ENCODE measurements at regions not wholly inside any gene's neighbourhood (a gene's known extent, or its start where the extent isn't known, plus 50 kb on each side); places are given as distances from the start of the nearest gene placed in this dataset.
"Not testable (repeated sequence)": the region's sequence is repeated elsewhere in the genome, so short reads cannot be mapped to it uniquely, and the experiment has no call there.

- no peak for DNase-seq
These were observed 1571.2 kb upstream of the RAG2 start for GRCh38 chr11:38169286-38169685.

- DNase-seq: no peak
These were observed 1565.5 kb upstream of the RAG2 start for GRCh38 chr11:38163526-38163925.

GRCh38 chr11:38160433-38160832 is 1562.4 kb upstream of the RAG2 start:
- no peak for DNase-seq

- DNase-seq: no peak
These were observed 1561.0 kb upstream of the RAG2 start for GRCh38 chr11:38159038-38159437.

- DNase-seq: no peak
These were observed 1558.6 kb upstream of the RAG2 start for GRCh38 chr11:38156495-38157146.

- no peak for DNase-seq
These were observed 1557.8 kb upstream of the RAG2 start for GRCh38 chr11:38155856-38156255.

GRCh38 chr11:38153985-38154384 is 1555.9 kb upstream of the RAG2 start:
- DNase-seq: no peak

- no peak for DNase-seq
These were observed 1545.8 kb upstream of the RAG2 start for GRCh38 chr11:38143852-38144251.

- no peak for DNase-seq
These were observed 1540.9 kb upstream of the RAG2 start for GRCh38 chr11:38138972-38139371.

- no peak for DNase-seq
These were observed 1538.9 kb upstream of the RAG2 start for GRCh38 chr11:38136887-38137286.

GRCh38 chr11:38131535-38131934 is 1533.5 kb upstream of the RAG2 start:
- DNase-seq: no peak

GRCh38 chr11:38130976-38131375 is 1532.9 kb upstream of the RAG2 start:
- no peak for DNase-seq

GRCh38 chr11:38130514-38130913 is 1532.5 kb upstream of the RAG2 start:
- DNase-seq: no peak

- DNase-seq: no peak
These were observed 1525.6 kb upstream of the RAG2 start for GRCh38 chr11:38123673-38124072.

GRCh38 chr11:38116616-38117015 is 1518.6 kb upstream of the RAG2 start:
- not testable (repeated sequence) for DNase-seq

- not testable (repeated sequence) for DNase-seq
These were observed 1517.3 kb upstream of the RAG2 start for GRCh38 chr11:38115381-38115780.

GRCh38 chr11:38100836-38101462 is 1502.9 kb upstream of the RAG2 start:
- no peak for DNase-seq

- no peak for DNase-seq
These were observed 1497.2 kb upstream of the RAG2 start for GRCh38 chr11:38095268-38095667.

- no peak for DNase-seq
These were observed 1491.7 kb upstream of the RAG2 start for GRCh38 chr11:38089726-38090125.

GRCh38 chr11:38060920-38061319 is 1462.9 kb upstream of the RAG2 start:
- DNase-seq: no peak

- DNase-seq: no peak
These were observed 1462.1 kb upstream of the RAG2 start for GRCh38 chr11:38060136-38060535.

GRCh38 chr11:38046571-38047135 is 1448.6 kb upstream of the RAG2 start:
- DNase-seq: no peak

GRCh38 chr11:38043060-38043459 is 1445.0 kb upstream of the RAG2 start:
- no peak for DNase-seq

All from anterior cingulate cortex (tissue), 58 donors.